GM23248 (cell line): ENCODE measurements at regions not wholly inside any gene's neighbourhood (a gene's known extent, or its start where the extent isn't known, plus 50 kb on each side); places are given as distances from the start of the nearest gene placed in this dataset.

Experiments
- EZH2 ChIP-seq: fragments of 200-600 bp; sonication (generic); IDR thresholded peaks from 2 replicates; pipeline ENCODE4 v1.6.1; 2018; ENCODE audit warnings: antibody characterized with exemption, mild to moderate bottlenecking; ENCODE audit not compliant: insufficient read depth, poor library complexity, severe bottlenecking
- EZH2phosphoT487 ChIP-seq: fragments of 200-600 bp; sonication (generic); IDR thresholded peaks from 2 replicates; pipeline ENCODE4 v1.6.1; 2018; ENCODE audit warnings: antibody characterized with exemption, moderate library complexity, mild to moderate bottlenecking, low read depth; ENCODE audit not compliant: insufficient read depth

DNA sequence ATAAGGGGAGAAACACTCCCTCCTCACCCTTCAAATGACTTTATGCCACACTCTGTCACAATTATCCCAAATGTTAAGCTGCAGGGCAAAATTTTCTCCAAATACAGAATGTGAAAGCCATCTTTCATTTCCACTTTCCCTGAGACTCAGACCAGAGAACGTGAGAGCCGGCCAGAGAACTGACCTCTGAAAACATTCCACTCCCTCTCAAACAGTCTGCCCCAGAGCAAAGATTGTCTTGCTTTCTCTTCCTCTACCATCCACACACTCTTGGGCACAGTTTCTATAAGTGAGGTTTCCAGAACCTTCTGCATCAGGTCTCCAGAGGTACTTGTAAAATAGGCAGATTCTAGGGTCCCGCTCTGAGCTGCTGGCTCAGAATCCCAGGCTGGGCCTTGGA is 278.1 kb downstream of the FRK start:
- TF ChIP-seq EZH2 (no peak), EZH2phosphoT487 (no peak)
